Psoas muscle (tissue), 7 donors: ENCODE measurements at regions not wholly inside any gene's neighbourhood (a gene's known extent, or its start where the extent isn't known, plus 50 kb on each side); places are given as distances from the start of the nearest gene placed in this dataset.

Experiments
- ATAC-seq, 4 donors: fragments of 200-7000 bp; cut with Tn5 transposase; one replicate each; pipeline ENCODE4 v1.9.1; 2020; ENCODE audit warnings: moderate library complexity in 3 of 4, mild to moderate bottlenecking in 2 of 4
- DNase-seq, 2 donors: peaks; one replicate each; pipeline ENCODE4 v3.0.0-alpha.2; 2020
- H3K27ac ChIP-seq: fragments of 200-600 bp; one replicate; pipeline ENCODE4 v1.8.0; 2022
- H3K27me3 ChIP-seq, 3 donors: fragments of 200-600 bp in 1 of 3; one replicate each; pipeline versions ENCODE4 v1.6.1 to v1.8.0; 2013 to 2022; ENCODE audit warnings: low read length in 2 of 3, mild to moderate bottlenecking in 2 of 3, moderate library complexity in 1 of 3; ENCODE audit not compliant: insufficient read depth in 3 of 3
- H3K36me3 ChIP-seq, 2 donors: fragments of 200-600 bp in 1 of 2; one replicate each; pipeline versions ENCODE4 v1.6.1 to v1.8.0; 2013 to 2022; ENCODE audit warnings: low read depth in 1 of 2, mild to moderate bottlenecking in 1 of 2, moderate library complexity in 1 of 2; ENCODE audit not compliant: insufficient read depth in 1 of 2
- H3K4me1 ChIP-seq: fragments of 200-600 bp; one replicate; pipeline ENCODE4 v1.8.0; 2022
- H3K4me3 ChIP-seq: fragments of 200-600 bp; one replicate; pipeline ENCODE4 v1.8.0; 2022; ENCODE audit warnings: mild to moderate bottlenecking
- H3K9me3 ChIP-seq: fragments of 200-600 bp; one replicate; pipeline ENCODE4 v1.8.0; 2022
- WGBS, 3 donors: extraction: QIAGEN DNeasy Blood & Tissue Kit; methylation state at CpG; one replicate each; pipeline versions ENCODE4 v1.1.6 to v1.1.7; 2013; 5-methylcytosine and 5-hydroxymethylcytosine counted together
- intact Hi-C, 2 donors: fragments of 100-400 bp; cut with DNase I; formaldehyde crosslinking; loops; one replicate each; pipeline versions ENCODE4 v1.11.0 to v1.14.2; 2022
- TF ChIP-seq, protein P1 (sequence below): fragments of 200-600 bp; IDR thresholded peaks from one replicate; pipeline ENCODE4 v1.8.0; 2022; ENCODE audit warnings: antibody characterized with exemption
- donor health status: healthy with polysubstance abuse.
- donor health status: DM: no; HTN: no; CAD: no; lungs with moderate emphysema.
- donor health status: Bipolar disorder and iron deficiency.
- donor health status: healthy.
- donor health status: DM: yes; HTN: yes; CAD: no.
- donor health status: DM: no; HTN: no; CAD: no.
- donor health status: DM: yes; HTN: yes; CAD: no.

DNA sequence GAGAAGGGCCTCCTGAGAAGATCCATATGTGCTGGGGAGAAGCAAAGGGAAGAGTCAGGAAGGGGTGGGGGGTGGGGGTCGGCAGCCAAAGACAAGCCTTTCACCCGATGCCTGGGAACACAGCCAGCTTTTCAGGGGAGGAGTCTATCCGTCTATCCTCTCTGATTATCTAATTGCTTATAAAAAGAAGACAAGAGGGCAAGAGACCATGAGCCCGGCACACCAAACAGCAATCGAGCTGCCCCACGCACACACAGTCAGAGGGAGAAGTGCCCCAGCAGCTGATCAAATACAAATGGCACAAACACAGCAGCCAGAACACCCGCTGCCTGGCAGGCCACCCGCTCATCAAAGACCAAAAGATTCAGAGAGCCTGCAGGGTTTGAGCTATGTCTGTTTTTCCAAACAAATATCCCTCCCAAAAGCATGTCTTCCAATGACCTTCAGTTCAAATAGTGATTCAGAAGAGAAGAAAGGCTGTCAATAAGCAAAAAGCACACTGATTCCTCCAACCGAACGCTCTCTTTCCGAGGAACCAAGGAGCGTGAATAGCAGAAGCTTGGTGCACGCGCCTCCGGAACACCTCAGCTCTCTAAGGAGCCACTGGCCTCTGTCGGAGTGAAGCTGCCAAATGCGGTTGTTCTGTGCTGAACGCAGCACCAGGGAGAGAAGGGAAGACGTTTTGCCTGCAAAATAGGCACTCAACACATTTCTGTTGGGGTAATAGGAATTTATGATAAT lies 419.2 kb downstream of the OCA2 start:
- Histone ChIP-seq H3K36me3 (no peaks in the 10 kb centered on the region), H3K9me3 (no peaks in the 10 kb centered on the region), H3K27me3 (no peaks in the 10 kb centered on the region), H3K27ac (no peak overlapping the region), H3K4me3 (no peak overlapping the region), H3K4me1 (no peaks in the 10 kb centered on the region)
- ATAC-seq: no peak
- TF ChIP-seq, protein P1, sequence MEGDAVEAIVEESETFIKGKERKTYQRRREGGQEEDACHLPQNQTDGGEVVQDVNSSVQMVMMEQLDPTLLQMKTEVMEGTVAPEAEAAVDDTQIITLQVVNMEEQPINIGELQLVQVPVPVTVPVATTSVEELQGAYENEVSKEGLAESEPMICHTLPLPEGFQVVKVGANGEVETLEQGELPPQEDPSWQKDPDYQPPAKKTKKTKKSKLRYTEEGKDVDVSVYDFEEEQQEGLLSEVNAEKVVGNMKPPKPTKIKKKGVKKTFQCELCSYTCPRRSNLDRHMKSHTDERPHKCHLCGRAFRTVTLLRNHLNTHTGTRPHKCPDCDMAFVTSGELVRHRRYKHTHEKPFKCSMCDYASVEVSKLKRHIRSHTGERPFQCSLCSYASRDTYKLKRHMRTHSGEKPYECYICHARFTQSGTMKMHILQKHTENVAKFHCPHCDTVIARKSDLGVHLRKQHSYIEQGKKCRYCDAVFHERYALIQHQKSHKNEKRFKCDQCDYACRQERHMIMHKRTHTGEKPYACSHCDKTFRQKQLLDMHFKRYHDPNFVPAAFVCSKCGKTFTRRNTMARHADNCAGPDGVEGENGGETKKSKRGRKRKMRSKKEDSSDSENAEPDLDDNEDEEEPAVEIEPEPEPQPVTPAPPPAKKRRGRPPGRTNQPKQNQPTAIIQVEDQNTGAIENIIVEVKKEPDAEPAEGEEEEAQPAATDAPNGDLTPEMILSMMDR: no peak
- DNase-seq: no peak
- intact Hi-C loops: no loop called here
- 21 to 40% (median 34%) methylated on average over 19 of the region's 19 CpGs for WGBS, 3 donors

DNA sequence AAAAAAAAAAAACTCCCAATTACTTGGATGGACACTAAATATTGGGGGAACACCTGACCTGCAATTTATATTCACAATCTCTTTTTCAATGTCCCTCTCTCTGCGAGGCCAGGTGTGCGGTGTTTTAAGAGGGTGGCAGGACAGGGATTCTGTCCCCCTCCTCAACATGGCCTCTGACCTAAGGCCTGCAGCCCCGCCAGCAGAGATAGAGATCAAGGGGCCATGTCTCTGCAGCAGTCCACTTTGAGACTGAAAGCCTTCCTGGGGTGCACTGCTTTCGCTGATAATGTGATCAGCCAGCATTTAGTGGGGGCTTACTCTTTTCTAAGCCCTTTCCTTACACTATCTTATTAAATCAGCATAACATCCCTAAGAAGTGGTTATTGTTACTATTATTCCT lies 419.9 kb downstream of the OCA2 start:
- Histone ChIP-seq H3K36me3 (no peaks in the 10 kb centered on the region), H3K4me3 (no peak overlapping the region), H3K9me3 (no peaks in the 10 kb centered on the region), H3K4me1 (no peaks in the 10 kb centered on the region), H3K27ac (no peak overlapping the region), H3K27me3 (no peaks in the 10 kb centered on the region)
- WGBS, 3 donors: 88 to 89% (median 89%) methylated on average over 4 of the region's 4 CpGs
- DNase-seq (no peak), ATAC-seq (no peak)
- TF ChIP-seq, protein P1: no peak
- intact Hi-C loops: no loop called here

DNA sequence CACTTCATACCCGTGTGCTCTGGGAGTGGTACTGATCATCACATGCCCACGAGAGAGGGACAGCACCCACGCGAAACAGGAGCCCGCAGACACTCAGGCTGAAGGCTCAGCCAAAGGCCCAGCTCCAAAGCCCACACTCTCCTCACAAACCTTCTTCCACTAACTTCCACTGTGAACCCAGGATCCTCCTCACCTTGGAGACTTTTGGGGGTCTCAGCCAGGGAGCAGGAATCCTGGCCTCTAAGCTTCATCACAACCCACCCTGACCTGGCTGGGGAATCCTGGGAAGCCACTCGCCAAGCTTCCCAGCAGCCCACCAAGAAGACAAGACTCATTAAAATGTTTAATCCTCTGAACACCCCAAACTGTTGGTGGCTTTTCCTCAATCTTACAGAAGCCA lies 421.2 kb downstream of the OCA2 start:
- no peaks in the 10 kb centered on the region for H3K4me1 ChIP-seq
- ATAC-seq (no peak), DNase-seq (no peak)
- intact Hi-C loops: no loop called here
- no peaks in the 10 kb centered on the region for H3K36me3 ChIP-seq
- WGBS, 3 donors: 87% methylated on average over 6 of the region's 6 CpGs
- TF ChIP-seq, protein P1: no peak
- no peaks in the 10 kb centered on the region for H3K27me3 ChIP-seq
- H3K9me3 ChIP-seq: no peaks in the 10 kb centered on the region
- no peak overlapping the region for H3K4me3 ChIP-seq
- H3K27ac ChIP-seq: no peak overlapping the region

DNA sequence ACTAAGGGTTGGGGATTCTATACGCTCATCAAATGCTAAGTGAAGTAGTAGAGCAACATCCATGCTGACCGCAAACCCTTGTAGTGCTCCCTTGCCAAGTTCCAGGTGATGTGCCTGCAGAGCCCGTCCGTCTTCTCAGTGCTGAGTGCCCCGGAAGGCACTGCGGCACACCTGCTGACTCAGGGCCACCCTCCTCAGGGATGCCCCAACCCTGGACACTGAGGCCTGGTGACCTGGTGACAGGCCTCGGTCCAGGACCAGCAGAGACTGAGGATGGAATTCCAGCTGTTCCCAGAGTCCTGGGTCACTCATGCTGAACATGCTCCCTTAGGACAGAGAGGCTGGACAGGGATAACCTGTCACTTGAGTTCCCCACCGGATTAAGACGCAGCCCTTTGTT lies 422.5 kb downstream of the OCA2 start:
- no peaks in the 10 kb centered on the region for H3K9me3 ChIP-seq
- H3K27me3 ChIP-seq: no peaks in the 10 kb centered on the region
- intact Hi-C loops: no loop called here
- H3K4me1 ChIP-seq: no peaks in the 10 kb centered on the region
- ATAC-seq: no peak
- no peak overlapping the region for H3K27ac ChIP-seq
- H3K36me3 ChIP-seq: no peaks in the 10 kb centered on the region
- no peak overlapping the region for H3K4me3 ChIP-seq
- DNase-seq: no peak
- WGBS, 3 donors: 87 to 92% (median 91%) methylated on average over 9 of the region's 9 CpGs
- TF ChIP-seq, protein P1: no peak

DNA sequence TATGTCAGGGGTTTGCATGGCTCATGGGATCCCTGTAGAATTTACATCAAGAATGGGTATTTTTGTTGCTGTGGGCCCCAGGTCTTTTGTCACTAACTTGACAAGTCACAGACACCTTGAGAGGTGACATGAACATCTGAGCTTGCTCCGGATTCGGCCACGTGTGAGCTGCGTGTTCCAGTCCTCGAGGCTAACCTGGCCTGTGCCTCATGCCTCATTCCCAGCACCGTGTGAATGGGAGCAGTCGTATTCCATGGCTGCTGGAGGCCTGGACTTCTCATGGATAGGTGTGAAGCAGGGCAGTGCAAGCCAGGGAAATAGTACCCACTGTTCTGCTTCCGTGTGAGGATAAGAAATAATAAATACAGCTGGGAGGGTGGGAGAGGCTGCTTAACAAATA lies 423.5 kb downstream of the OCA2 start:
- DNase-seq: no peak
- ATAC-seq: no peak
- Histone ChIP-seq H3K4me3 (no peak overlapping the region), H3K9me3 (no peaks in the 10 kb centered on the region), H3K27ac (no peak overlapping the region), H3K27me3 (no peaks in the 10 kb centered on the region), H3K4me1 (no peaks in the 10 kb centered on the region), H3K36me3 (no peaks in the 10 kb centered on the region)
- WGBS, 3 donors: 81 to 86% (median 81%) methylated on average over 8 of the region's 8 CpGs
- intact Hi-C loops: no loop called here
- TF ChIP-seq, protein P1: no peak
